ENCODE measurements at regions not wholly inside any gene's neighbourhood (a gene's known extent, or its start where the extent isn't known, plus 50 kb on each side); places are given as distances from the start of the nearest gene placed in this dataset.

DNA sequence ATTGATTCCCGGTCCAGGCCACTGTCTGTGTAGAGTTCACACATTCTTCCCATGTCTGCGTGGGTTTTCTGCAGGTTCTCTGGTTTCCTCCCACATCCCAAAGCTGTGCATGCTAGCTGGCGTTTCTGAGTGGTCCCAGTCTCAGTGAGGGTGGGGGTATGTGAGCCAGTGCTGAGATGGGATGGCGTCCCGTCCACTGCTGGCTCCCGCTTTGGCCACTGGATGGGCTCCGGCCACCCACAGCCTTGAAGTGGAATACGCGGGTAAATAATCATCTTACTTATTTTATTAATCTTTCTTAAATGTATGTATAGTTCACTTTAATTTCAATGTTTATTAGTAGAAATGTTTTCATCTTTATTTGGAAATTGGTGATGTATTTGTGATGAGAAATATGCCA is 343.5 kb upstream of the MANEA start:
- DNase-seq (ENCODE audit: low spot score) = no peak
- TF ChIP-seq CTCF (IDR thresholded peaks at IDR 0.05; ENCODE audit: extremely low read depth, missing control alignments) = no peak

DNA sequence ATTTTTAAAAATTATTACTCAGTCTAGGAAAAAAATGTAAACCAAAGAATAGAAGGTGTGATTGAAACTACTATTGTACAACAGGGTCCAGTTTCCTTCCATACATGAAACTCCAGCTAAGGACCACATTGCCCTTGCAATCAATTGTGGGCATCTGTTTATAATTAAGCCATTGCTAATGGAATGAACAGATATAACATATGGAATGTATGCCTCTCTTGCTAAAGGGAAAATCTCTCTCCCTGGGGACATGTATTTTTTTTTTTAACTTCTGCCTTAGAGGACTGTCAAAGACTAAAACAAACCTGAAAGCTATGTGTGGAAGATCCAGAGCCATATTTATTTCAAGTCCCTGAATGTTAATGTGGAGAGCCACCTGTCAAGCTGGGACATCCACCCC is 336.8 kb upstream of the MANEA start:
- no peak for TF ChIP-seq CTCF (IDR thresholded peaks at IDR 0.05; ENCODE audit: extremely low read depth, missing control alignments)
- DNase-seq (ENCODE audit: low spot score) = no peak

GRCh38 chr6:95242560-95242959 is 334.8 kb upstream of the MANEA start:
- no peak for DNase-seq (ENCODE audit: low spot score)
- no peak for TF ChIP-seq CTCF (IDR thresholded peaks at IDR 0.05; ENCODE audit: extremely low read depth, missing control alignments)

DNA sequence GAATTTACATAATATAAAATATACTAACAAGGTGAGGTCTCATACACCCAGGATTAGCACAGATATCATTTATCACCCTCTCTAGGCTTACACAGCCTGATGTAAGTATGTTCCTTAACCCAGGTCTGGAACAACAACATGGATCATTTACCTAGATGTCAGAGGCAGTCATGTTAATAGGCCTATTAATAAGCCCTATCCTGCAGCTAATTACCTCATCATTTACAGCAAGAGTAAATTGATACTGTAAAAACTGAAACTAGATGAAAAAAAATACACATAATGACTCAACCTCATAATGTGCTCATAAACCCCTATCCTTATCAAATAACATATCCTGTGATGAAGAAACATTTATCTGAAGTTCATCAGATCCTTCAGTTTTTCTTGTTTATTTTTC is 334.3 kb upstream of the MANEA start:
- TF ChIP-seq CTCF (IDR thresholded peaks at IDR 0.05; ENCODE audit: extremely low read depth, missing control alignments) = no peak
- DNase-seq (ENCODE audit: low spot score) = no peak

- no peak for DNase-seq (ENCODE audit: low spot score)
- no peak for TF ChIP-seq CTCF (IDR thresholded peaks at IDR 0.05; ENCODE audit: extremely low read depth, missing control alignments)
These were observed 332.6 kb upstream of the MANEA start for GRCh38 chr6:95244751-95245150.

- no peak for DNase-seq (ENCODE audit: low spot score)
- TF ChIP-seq CTCF (IDR thresholded peaks at IDR 0.05; ENCODE audit: extremely low read depth, missing control alignments) = no peak
These were observed 328.8 kb upstream of the MANEA start for GRCh38 chr6:95248499-95248898.

GRCh38 chr6:95249175-95249574 is 328.2 kb upstream of the MANEA start:
- DNase-seq (ENCODE audit: low spot score) = no peak
- TF ChIP-seq CTCF (IDR thresholded peaks at IDR 0.05; ENCODE audit: extremely low read depth, missing control alignments) = no peak
